Caco-2 (cell line): ENCODE measurements at regions not wholly inside any gene's neighbourhood (a gene's known extent, or its start where the extent isn't known, plus 50 kb on each side); places are given as distances from the start of the nearest gene placed in this dataset.

Experiments used
- BruUV-seq: library from RNA; stranded (reverse); fragments of 400-500 nt; replicated peaks from 2 replicates; lab custom pipeline; 2021; lab: Mats Ljungman, UMichigan
- CTCF ChIA-PET: fragments of 300-600 bp; sonication (Branson Sonifier 250); formaldehyde crosslinking; loops from one replicate; lab custom pipeline; 2022; ENCODE audit warnings: antibody characterized with exemption; lab: Charles Lee
- POLR2A ChIA-PET: fragments of 300-600 bp; sonication (Branson Sonifier 250); formaldehyde crosslinking; loops from one replicate; lab custom pipeline; 2022; ENCODE audit warnings: antibody characterized with exemption; lab: Charles Lee
- DNase-seq, 2 experiments: peaks; one replicate each; pipeline versions ENCODE4 v3.0.0 to v3.0.0-alpha.2; 2020 to 2022
- H3K27me3 ChIP-seq: replicated peaks from 2 replicates; pipeline ENCODE4 v1.6.0; 2011; ENCODE audit warnings: low read length; ENCODE audit not compliant: control insufficient read depth, insufficient read depth
- H3K36me3 ChIP-seq: 2 replicates; pipeline ENCODE4 v1.5.1; 2011; ENCODE audit warnings: low read length; ENCODE audit not compliant: control insufficient read depth, insufficient read depth
- H3K4me1 ChIP-seq: fragments of 250-450 bp; sonication (Bioruptor Pico); 2 replicates; pipeline ENCODE4 v1.5.1; 2020; ENCODE audit warnings: mild to moderate bottlenecking
- H3K4me3 ChIP-seq: 2 replicates; pipeline ENCODE4 v1.5.1; 2011; ENCODE audit warnings: low read depth, mild to moderate bottlenecking, control low read depth, low read length
- H3K9me3 ChIP-seq: fragments of 250-450 bp; sonication (Bioruptor Pico); 2 replicates; pipeline ENCODE4 v1.5.1; 2020; ENCODE audit warnings: mild to moderate bottlenecking, moderate library complexity
- H3K27ac Mint-ChIP-seq: one replicate; pipeline ENCODE4 v1.8.0; 2022; ENCODE audit warnings: mixed read lengths; ENCODE audit not compliant: unreplicated experiment
- H3K27me3 Mint-ChIP-seq: one replicate; pipeline ENCODE4 v1.8.0; 2022; ENCODE audit warnings: mixed read lengths; ENCODE audit not compliant: insufficient read depth, unreplicated experiment
- H3K36me3 Mint-ChIP-seq: one replicate; pipeline ENCODE4 v1.8.0; 2022; ENCODE audit warnings: mild to moderate bottlenecking, mixed read lengths; ENCODE audit not compliant: insufficient read depth, unreplicated experiment
- H3K4me1 Mint-ChIP-seq: one replicate; pipeline ENCODE4 v1.8.0; 2022; ENCODE audit warnings: low read depth, mixed read lengths; ENCODE audit not compliant: unreplicated experiment
- H3K4me3 Mint-ChIP-seq: one replicate; pipeline ENCODE4 v1.8.0; 2022; ENCODE audit warnings: mild to moderate bottlenecking, moderate library complexity, mixed read lengths; ENCODE audit not compliant: unreplicated experiment
- H3K9me3 Mint-ChIP-seq: one replicate; pipeline ENCODE4 v1.8.0; 2022; ENCODE audit warnings: mixed read lengths; ENCODE audit not compliant: unreplicated experiment
- CTCF ChIP-seq, 2 experiments: fragments of 200-600 bp in 1 of 2; IDR thresholded peaks; 1 replicate in 1 of 2; 2 replicates in 1 of 2; pipeline versions ENCODE4 v1.5.1 to v1.8.0; 2011 to 2022; ENCODE audit warnings: antibody characterized with exemption in 1 of 2, control low read depth in 1 of 2, inconsistent platforms in 1 of 2, low read depth in 1 of 2, low read length in 1 of 2, mild to moderate bottlenecking in 1 of 2, moderate library complexity in 1 of 2; ENCODE audit not compliant: insufficient read depth in 1 of 2, severe bottlenecking in 1 of 2, unreplicated experiment in 1 of 2
- intact Hi-C: fragments of 100-400 bp; cut with micrococcal nuclease; formaldehyde crosslinking; loops from one replicate; pipeline ENCODE4 v1.10.0; 2022; ENCODE audit not compliant: unreplicated experiment

- H3K4me3 Mint-ChIP-seq = no peak overlapping the region
- Histone ChIP-seq H3K4me1 (no peaks in the 10 kb centered on the region; the same call in 1 of the 2 replicates), H3K4me3 (no peak overlapping the region), H3K36me3 (no peaks in the 10 kb centered on the region), H3K9me3 (no peaks in the 10 kb centered on the region; the same call in 1 of the 2 replicates), H3K27me3 (no peaks in the 10 kb centered on the region)
- H3K9me3 Mint-ChIP-seq = no peaks in the 10 kb centered on the region
- H3K27ac Mint-ChIP-seq = no peak overlapping the region
- BruUV-seq = no TSS peak
- CTCF ChIA-PET = no interaction called here
- no peaks in the 10 kb centered on the region for H3K4me1 Mint-ChIP-seq
- no peak for TF ChIP-seq CTCF (IDR thresholded peaks at IDR 0.05; ENCODE audit: insufficient read depth in 1 of 2, low read depth in 1 of 2, low read length in 1 of 2, severe bottlenecking in 1 of 2, unreplicated experiment in 1 of 2)
- no peak for DNase-seq
- intact Hi-C loops = no loop called here
- POLR2A ChIA-PET = no interaction called here
- peaks cover 18% of the 10 kb centered on the region for H3K27me3 Mint-ChIP-seq
- no peaks in the 10 kb centered on the region for H3K36me3 Mint-ChIP-seq
Observed at GRCh38 chr3:170719300-170719699, 133.4 kb upstream of the SLC7A14 start.

GRCh38 chr3:170718848-170719247 lies 133.0 kb upstream of the SLC7A14 start:
- Histone ChIP-seq H3K27me3 (no peaks in the 10 kb centered on the region), H3K36me3 (no peaks in the 10 kb centered on the region), H3K9me3 (no peaks in the 10 kb centered on the region; the same call in 1 of the 2 replicates), H3K4me3 (no peak overlapping the region), H3K4me1 (no peaks in the 10 kb centered on the region; the same call in 1 of the 2 replicates)
- H3K27ac Mint-ChIP-seq = no peak overlapping the region
- CTCF ChIA-PET = no interaction called here
- intact Hi-C loops = no loop called here
- no peaks in the 10 kb centered on the region for H3K9me3 Mint-ChIP-seq
- POLR2A ChIA-PET = no interaction called here
- H3K4me3 Mint-ChIP-seq = no peak overlapping the region
- DNase-seq = no peak
- no peaks in the 10 kb centered on the region for H3K4me1 Mint-ChIP-seq
- no TSS peak for BruUV-seq
- TF ChIP-seq CTCF (IDR thresholded peaks at IDR 0.05; ENCODE audit: insufficient read depth in 1 of 2, low read depth in 1 of 2, low read length in 1 of 2, severe bottlenecking in 1 of 2, unreplicated experiment in 1 of 2) = no peak
- no peaks in the 10 kb centered on the region for H3K36me3 Mint-ChIP-seq
- peaks cover 15% of the 10 kb centered on the region for H3K27me3 Mint-ChIP-seq

GRCh38 chr3:170717410-170718402 lies 131.8 kb upstream of the SLC7A14 start:
- Histone ChIP-seq H3K4me1 (peaks cover 6% of the 10 kb centered on the region), H3K4me3 (no peak overlapping the region), H3K9me3 (no peaks in the 10 kb centered on the region; the same call in 1 of the 2 replicates), H3K36me3 (no peaks in the 10 kb centered on the region), H3K27me3 (no peaks in the 10 kb centered on the region)
- no peak for DNase-seq
- Mint-ChIP-seq H3K9me3 (no peaks in the 10 kb centered on the region), H3K36me3 (no peaks in the 10 kb centered on the region), H3K27ac (no peak overlapping the region), H3K4me1 (no peaks in the 10 kb centered on the region), H3K4me3 (no peak overlapping the region), H3K27me3 (peaks cover 13% of the 10 kb centered on the region)
- intact Hi-C loops = no loop called here
- CTCF ChIA-PET = no interaction called here
- POLR2A ChIA-PET = no interaction called here
- no TSS peak for BruUV-seq
- TF ChIP-seq CTCF (IDR thresholded peaks at IDR 0.05; ENCODE audit: insufficient read depth in 1 of 2, low read depth in 1 of 2, low read length in 1 of 2, severe bottlenecking in 1 of 2, unreplicated experiment in 1 of 2) = no peak
